Kidney tubule cell (primary cell): ENCODE measurements at regions not wholly inside any gene's neighbourhood (a gene's known extent, or its start where the extent isn't known, plus 50 kb on each side); places are given as distances from the start of the nearest gene placed in this dataset.
"Not testable (repeated sequence)": the region's sequence is repeated elsewhere in the genome, so short reads cannot be mapped to it uniquely, and the experiment has no call there.

Experiments
- DNase-seq: peaks from one replicate; pipeline ENCODE4 v3.0.0-alpha.2; 2018; ENCODE audit warnings: low spot score

DNA sequence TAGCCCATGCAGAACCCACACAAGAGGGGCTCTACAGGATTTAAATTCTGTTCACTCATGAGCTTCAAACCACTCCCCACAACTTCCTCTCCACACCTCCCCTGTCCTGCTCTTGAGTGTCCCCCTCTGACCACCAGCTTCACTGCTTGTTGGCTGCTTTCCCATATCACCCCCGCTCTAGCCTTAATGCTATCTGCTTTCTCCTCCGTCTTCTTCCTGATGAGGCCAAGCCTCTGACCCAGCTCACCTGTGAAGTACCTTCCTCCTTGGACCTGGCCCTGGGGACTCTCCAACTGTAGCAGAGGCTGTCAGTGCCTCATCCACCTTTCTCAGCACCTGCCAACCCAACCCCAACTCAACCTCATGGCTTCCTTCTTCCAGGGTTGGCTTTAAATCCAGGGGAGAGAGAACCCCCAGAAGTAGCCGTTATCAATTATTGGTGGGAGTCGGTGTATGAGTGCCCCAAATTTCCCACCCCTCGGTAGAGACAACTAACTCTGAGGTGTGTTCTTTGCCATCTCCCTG, 174.8 kb downstream of the MINAR1 start:
- DNase-seq: no peak

DNA sequence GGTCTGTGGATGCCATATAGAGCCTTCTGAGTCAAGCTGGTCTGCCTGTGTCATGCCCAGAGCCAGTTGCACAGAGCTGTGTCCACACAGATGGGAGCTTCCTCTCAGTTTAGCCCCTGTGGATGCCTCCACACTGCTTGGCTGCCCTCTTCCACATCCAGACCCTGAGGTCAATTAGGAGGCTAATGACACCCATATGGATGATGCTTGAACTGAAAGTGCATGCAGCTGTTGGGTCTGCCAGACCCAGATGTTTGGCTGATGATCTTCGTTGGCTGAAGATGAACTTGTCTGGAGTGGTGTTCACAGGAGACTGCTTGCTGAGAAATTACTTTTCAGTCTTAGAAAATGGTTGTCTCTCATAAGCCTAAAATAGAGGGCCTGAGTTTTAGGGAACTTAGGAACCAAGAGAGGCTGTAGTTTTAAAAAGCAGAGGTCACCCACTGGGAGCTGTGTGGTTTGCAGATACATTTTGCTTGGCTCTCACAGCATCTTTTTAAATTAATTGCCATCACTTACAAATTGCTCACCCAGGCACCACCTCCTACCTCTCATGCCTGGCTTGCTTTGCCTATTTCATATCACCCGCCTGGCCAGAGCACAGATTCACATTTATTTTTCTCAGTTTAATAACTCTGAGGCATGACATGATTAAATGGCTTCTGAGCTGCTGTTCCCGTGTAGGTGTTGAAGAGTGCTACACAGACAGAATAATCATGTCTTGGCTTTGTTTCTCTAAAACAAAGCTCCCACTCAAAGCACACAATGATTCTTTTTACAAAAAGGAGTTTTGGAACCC, 176.1 kb downstream of the MINAR1 start:
- DNase-seq: no peak

DNA sequence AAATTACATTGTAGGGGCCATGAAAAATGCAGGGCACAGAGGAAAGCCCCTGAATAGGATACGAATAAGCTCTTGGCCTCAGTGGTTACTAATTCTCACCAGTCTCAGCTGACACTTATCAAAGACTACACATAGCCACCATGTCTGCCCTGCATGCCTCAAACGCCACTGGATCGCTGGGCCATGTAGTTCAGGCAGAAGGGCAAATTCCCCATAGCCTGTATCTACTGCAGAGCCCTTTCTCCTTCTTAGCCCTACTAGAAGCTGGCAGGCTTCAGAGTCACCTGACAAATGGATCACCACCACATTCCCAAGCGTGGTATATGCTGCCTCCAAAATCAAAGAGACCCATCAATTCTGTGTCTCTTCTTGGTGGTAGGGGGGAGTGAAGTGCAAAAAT, 177.4 kb downstream of the MINAR1 start:
- peak; percentile 71 for DNase-seq

DNA sequence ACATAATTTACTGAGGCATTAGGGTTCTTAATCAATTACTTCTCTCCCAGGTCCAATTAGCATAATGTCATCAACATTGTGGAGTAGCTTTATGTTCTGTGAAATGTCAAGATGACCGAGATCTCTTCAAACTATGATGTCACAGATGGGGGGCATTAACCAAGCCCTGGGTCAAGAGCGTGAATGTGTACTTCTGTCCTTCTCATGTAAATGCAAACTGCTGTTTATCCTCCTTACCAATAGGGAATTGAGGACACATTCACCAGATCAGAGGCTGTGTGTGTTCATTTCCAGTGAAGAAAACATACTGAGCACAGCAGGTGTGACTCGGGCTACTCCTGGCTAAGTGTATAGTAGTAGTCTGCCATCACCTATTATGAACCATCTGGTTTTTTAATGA, 177.9 kb downstream of the MINAR1 start:
- DNase-seq: no peak

DNA sequence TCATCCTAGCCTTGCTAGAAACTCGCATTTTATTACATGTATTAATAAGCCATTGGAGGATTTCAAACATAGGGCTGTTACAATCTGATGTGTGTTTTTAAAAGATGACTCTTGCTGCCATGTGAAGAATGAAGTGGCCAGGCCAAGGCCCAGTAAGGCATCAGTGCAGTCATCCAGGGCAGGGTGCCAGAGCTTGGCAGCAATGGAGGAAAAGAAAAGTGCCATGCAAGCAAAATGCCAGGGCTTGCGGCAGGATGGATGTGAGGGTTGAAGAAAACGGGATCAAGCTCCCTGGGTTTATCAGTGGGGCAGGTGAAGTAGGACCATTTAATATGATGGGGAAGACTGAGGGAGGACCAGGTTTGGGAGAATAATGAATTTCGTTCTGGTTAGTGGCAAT, 183.6 kb downstream of the MINAR1 start:
- DNase-seq: peak; percentile 42

DNA sequence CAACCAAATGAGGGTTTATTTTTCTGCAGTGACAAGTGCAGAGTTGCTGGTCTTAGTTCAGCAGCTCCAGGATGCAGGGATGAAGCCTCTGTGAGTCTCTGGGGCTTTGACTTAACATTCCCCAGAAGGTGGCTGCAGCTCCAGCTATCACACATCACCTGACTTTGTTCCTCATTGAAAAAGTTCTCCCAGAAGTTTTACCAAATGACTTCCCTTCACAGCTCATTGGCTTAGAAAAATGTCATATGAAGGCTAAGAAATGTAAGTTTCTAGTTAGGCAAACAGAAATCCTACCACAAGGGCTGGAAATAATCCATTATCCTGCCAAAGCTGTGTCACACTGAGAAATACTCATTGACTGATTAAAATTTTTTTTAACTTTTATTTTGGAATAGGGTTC, 184.9 kb downstream of the MINAR1 start:
- DNase-seq: peak; percentile 74

DNA sequence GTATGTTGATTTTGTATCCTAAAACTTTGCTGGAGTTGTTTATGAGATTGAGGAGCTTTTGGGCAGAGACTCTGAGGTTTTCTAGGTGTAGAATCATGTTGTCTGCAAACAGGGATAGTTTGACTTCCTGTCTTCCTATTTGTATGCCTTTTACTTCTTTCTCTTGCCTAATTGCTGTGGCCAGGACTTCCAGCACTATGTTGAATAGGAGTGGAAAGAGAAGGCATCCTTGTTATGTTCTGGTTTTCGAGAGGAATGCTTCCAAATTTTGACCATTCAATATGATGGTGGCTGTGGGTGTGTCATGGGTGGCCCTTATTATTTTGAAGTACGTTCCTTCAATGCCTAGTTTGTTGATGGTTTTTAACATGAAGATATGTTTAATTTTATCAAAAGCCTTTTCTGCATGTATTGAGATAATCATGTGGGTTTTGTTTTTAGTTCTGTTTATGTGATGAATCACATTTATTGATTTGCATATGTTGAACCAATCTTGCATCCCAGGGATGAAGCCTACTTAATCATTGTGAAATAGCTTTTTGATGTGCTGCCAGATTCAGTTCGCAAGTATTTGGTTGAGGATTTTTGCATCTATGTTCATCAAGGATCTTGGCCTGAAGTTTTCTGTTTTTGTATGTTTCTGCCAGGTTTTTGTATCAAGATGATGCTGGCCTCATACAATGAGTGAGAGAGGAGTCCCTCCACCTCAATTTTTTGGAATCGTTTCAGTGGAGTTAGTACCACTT, 188.1 kb downstream of the MINAR1 start:
- no peak for DNase-seq

DNA sequence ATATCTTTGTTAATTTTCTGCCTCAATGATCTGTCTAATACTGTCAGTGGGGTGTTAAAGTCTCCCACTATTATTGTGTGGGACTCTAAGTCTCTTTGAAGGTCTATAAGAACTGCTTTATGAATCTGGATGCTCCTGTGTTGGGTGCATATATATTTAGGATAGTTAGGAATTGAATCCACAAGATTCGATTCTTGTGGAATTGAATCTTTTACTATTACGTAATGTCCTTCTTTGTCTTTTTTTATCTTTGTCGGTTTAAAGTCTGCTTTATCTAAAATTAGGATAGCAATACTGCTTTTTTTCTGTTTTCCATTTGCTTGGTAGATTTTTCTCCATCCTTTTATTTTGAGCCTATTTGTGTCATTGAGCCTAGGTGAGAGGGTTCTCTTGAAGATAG, 189.7 kb downstream of the MINAR1 start:
- not testable (repeated sequence) for DNase-seq

DNA sequence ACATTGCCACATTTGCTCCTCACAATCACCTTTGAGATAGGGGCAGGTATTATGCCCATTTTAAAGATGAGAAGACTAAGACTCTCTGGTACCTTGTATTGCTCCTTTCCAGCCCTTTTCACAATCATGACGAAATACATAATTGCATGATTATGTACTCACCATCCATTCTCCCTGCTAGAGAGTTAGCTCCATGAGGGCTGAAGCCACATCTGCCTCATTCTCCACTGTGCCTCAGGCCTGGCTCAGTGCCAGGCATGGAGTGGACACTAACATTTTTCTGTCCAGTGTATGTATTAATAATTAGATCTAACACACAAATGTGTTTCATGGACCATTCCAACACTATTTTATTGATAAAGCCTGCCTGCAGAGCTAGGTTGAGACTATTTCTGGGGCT, 191.4 kb downstream of the MINAR1 start:
- DNase-seq: no peak

DNA sequence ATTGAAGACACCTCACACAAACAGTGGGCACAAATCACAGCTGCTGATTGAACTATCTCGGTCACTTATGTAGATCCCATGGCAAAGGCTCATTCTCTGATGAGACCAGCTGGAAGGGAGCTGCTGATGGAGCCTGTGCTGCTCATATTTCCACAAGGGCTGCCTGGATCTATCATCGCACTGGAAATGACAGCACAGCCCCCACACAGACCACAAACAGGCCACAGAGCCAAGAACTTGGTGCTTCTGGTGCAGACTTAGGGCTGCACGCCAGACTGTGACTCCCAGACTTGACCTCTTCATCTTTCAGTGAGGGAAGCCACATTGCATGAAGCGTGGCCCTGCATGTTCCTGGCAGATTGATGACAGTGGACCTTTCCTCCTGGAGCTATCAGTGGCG, 197.6 kb downstream of the MINAR1 start:
- DNase-seq: no peak

DNA sequence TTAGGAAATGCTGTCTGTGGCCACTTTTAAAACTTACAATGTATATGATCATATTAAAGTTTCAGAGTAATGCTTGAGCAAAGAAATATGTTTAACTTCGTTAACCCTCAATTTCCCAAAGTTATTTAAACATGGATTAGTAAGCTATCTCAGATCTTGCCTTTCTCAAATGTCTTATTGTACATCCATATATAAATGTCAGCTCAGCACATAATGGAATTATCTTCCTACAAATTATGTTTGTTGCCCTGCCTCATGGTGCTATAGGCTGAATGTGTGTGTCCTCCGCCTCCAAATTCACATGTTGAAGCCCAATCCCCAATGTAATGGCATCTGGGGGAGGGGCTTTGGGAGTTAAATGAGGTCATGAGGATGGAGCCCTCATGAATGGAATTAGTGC, 200.3 kb downstream of the MINAR1 start:
- no peak for DNase-seq

DNA sequence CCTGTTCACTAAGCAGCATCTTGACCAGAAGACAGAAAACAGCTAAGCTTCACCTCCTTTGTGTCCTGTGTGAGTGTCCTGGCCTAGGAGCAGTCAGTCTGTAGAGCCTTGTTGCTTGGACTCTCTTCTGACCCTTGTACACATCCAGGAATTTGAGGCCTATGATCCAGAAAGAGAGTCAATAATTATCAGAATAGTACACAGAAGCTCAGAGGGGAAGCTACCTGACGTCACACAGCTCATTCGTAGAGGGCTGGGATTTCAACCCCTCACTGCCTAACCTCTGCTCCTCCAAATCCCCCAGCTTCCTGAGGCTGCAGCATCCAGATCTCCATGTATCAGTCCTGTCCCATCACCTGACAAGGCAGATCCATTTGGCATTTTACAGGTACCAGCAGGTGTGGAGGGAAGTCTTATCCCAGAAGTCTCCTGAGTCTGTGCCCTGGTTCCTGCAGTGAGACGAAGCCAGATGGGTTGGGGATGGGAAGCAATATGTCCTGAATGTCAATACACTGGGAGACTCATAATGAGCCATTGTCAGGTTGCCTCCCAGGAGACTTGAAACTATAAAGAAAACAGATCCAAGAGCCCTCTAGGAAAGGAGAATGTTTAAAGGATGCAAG, 203.1 kb downstream of the MINAR1 start:
- peak; percentile 28 for DNase-seq

DNA sequence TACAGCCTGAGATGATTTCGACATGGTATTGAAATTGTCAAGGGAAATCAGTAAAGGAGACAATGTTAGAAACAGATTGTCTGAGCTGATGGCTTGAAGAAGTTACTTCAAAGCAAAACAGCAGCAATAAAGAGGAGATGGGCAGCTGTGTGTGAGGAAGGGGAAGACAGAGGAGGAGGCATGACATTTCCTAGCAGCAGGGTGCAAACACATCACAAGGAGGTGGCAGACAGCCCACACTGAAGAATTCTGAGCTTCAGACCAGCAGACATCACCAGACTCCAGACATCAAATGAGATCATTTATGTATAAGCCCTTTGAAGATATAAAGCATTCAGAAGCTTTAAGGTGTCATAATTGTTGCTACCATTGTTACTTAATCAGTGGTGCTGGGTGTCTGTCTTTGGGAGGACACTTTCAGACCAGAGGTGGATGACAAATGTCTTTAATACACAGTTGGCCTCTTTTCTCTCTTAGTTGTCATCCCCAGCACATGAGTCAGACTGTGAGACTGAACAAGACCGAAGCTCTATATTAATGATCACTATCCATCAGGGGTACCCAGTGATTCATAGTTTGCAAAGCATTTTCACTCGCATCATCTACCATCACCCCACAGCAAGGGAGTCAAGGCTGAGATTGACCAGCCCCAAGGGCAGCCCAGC, 203.9 kb downstream of the MINAR1 start:
- DNase-seq: peak; percentile 50

DNA sequence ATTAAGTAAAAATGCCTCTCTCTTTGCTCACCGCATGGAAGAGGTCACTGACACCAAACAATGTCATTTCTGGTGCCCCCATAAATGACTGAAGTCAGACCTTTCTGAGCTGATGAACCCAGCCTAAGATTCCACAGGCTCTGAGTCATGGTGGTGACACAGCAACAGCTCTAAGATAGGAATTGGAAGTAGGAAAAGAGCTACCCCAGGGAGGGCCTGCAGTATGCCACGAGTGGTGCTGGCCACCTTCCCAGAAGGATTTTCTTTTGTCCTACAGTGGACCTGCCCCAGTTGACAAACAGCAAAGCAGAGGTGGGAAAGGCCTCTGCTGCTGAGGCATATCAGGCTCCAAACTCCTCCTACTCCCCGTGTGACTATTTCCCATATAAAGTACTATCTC, 208.1 kb downstream of the MINAR1 start:
- peak; percentile 94 for DNase-seq

DNA sequence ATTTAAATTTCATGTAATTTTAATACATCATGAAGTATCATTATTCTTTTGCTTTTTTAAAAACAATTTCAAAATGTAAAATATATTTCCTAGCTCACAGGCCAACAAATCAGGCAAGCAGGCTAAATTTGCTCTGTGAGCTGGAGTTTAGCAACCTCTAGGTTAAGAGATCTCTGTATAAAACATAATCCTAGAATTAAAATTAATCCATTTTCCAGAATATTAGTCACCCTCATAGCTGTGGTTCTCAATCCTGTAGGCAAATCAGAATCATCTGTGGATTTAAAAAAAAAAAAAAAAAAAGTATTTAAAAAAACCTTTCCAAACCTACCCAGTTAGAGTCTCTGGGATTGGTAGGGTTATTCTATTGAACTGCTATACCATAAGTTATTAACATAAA, 209.7 kb downstream of the MINAR1 start:
- no peak for DNase-seq

DNA sequence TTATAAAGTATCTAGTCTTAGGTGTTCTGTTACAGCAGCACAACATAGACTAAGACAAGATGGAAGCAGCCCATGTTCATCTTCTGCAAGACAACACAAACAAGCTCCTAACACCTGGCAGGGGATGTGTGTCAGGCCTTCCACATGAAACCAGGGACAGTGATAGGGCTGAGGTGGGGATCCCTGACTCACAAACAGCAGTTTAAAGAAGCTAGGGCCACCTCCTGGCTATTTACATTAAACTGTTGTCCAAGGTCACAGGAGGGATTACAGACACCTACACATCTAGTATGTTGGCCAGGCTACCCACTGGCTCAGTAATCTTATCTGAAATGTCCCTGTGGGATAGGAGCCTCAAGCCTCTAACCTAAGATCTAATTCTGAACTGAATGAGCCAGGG, 211.3 kb downstream of the MINAR1 start:
- DNase-seq: no peak

DNA sequence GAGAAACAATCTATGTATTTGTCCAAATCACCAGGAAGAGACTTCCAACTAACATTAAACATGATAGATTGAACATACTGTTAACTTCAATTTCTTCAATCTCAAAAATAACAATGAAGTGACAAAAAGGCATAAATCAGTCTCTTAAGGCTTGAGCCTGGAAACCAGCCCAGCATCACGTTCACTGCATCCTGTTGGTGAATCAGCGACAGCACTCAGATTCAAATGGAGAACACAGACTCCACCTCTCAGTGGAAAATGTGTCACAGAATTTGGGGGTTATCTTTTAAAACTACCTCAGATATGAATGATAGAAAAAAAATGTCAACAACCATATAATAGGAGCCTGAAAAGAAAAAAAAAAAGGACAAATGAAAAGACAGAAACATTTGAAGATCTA, 212.0 kb downstream of the MINAR1 start:
- peak; percentile 76 for DNase-seq

DNA sequence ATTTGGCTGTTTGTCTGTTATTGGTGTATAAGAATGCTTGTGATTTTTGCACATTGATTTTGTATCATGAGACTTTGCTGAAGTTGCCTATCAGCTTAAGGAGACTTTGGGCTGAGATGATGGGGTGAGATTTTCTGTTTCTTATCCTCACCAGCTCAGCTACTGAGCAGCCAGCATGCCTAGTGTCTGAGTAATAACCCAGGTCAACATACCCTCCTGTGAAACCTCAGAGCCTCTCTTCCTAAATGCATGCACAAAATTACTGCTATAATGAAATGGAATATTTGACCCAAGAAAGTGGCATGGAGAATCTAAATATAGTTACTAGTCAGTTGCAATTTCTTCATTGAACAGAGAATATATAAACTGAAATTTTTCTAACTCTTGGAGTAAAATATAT, 220.8 kb downstream of the MINAR1 start:
- DNase-seq: not testable (repeated sequence)

DNA sequence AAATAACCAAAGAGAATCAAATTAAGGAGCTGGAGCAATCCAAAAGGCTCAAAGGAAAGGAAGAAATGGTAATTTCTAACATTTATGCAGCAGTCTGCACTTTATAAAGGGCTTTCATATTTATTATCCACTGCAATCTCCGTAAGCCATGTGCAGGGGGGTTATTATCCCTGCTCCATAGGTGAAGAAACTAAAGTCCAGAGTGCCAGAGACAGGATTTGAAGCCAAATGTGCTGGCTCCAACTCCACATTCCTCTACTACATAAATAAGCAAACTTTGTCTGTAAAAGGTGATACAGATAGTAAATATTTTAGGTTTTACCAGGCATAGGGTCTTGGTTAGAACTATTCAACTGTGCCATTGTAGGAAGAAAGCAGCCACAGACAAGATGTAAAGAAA, 221.4 kb downstream of the MINAR1 start:
- DNase-seq: no peak

DNA sequence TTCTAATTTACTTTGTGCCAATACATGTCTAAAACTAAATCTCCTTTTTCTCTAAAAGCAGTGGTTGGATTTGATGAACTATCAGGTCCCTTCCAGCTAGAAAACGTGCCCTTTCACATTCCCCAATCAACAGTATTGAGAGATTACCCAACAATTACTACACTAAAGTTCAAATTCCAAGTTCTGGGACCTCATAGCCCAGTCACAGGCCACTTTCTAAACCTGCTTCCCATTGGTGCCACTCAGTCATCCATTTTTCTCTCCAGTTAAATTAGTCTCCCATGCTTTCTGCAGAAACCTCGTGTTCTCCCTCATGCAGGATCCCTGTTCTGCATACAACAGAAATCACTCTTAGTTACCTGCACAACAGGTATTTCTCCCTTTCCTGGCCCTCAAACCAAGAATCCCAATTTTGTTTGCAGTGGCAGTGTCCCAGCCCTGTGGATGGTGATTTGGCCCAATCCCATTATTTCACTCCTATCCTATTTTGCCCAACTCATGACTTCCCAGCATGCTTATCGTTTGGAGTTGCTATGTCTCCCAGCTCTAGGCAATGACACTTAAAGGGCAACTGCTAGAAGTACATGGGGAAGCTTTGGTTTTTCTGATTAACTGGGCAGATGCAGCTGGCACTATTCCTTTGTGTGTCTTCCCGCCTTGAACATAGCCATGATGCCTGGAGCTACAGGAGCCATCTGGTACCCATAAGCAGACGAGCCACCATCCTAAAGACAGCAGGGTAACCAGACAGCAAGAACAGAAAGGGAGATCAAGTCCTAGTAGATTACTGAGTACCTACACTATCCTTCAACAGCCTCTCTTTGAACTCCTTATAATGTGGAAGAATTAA, 224.2 kb downstream of the MINAR1 start:
- no peak for DNase-seq

DNA sequence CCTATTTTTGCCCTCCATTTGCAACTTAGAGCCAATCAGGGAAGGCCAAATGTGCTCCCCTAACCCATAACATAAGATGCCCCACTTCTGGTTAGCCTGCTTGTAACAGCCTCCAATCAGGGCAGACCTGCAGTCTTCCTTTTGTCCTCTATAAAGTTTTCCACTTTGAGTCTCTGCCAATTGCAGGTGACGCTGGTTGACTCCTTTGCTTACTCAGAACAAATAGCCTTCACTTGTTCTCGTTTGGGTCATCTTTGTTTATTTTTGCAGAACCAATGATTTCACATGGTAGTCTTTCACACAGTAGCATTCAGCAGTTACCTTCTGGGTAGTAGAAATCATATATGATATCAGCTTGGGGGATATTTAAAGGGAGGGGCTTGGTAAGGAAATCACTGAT, 225.6 kb downstream of the MINAR1 start:
- no peak for DNase-seq
